MV-4-11 (cell line): ENCODE measurements at regions not wholly inside any gene's neighbourhood (a gene's known extent, or its start where the extent isn't known, plus 50 kb on each side); places are given as distances from the start of the nearest gene placed in this dataset.
"Not testable (repeated sequence)": the region's sequence is repeated elsewhere in the genome, so short reads cannot be mapped to it uniquely, and the experiment has no call there.

Experiments used
- DNase-seq: peaks from one replicate; lab custom pipeline; 2025; lab: John Stamatoyannopoulos, UW

GRCh38 chr7:83824214-83824613 lies 175.3 kb upstream of the SEMA3E start:
- no peak for DNase-seq

- no peak for DNase-seq
These were observed 172.9 kb upstream of the SEMA3E start for GRCh38 chr7:83821866-83822265.

- no peak for DNase-seq
These were observed 171.7 kb upstream of the SEMA3E start for GRCh38 chr7:83820641-83821040.

GRCh38 chr7:83819911-83820310 lies 171.0 kb upstream of the SEMA3E start:
- DNase-seq: no peak

GRCh38 chr7:83814480-83814879 lies 165.5 kb upstream of the SEMA3E start:
- DNase-seq: no peak

GRCh38 chr7:83812563-83812962 lies 163.6 kb upstream of the SEMA3E start:
- DNase-seq: not testable (repeated sequence)

GRCh38 chr7:83808982-83809381 lies 160.0 kb upstream of the SEMA3E start:
- DNase-seq: no peak

GRCh38 chr7:83807774-83808173 lies 158.8 kb upstream of the SEMA3E start:
- DNase-seq: no peak

- no peak for DNase-seq
These were observed 157.6 kb upstream of the SEMA3E start for GRCh38 chr7:83806538-83806937.

GRCh38 chr7:83799333-83799732 lies 150.4 kb upstream of the SEMA3E start:
- no peak for DNase-seq

GRCh38 chr7:83798489-83798888 lies 149.6 kb upstream of the SEMA3E start:
- DNase-seq: no peak

- DNase-seq: no peak
These were observed 147.8 kb upstream of the SEMA3E start for GRCh38 chr7:83796760-83797159.

- no peak for DNase-seq
These were observed 145.9 kb upstream of the SEMA3E start for GRCh38 chr7:83794829-83795228.

GRCh38 chr7:83793558-83793957 lies 144.6 kb upstream of the SEMA3E start:
- DNase-seq: no peak

GRCh38 chr7:83791737-83792136 lies 142.8 kb upstream of the SEMA3E start:
- no peak for DNase-seq

- DNase-seq: no peak
These were observed 137.9 kb upstream of the SEMA3E start for GRCh38 chr7:83786858-83787257.

- no peak for DNase-seq
These were observed 133.7 kb upstream of the SEMA3E start for GRCh38 chr7:83782628-83783027.

GRCh38 chr7:83778073-83778443 lies 129.1 kb upstream of the SEMA3E start:
- DNase-seq: no peak

- DNase-seq: no peak
These were observed 128.6 kb upstream of the SEMA3E start for GRCh38 chr7:83777406-83778072.

GRCh38 chr7:83769407-83769806 lies 120.5 kb upstream of the SEMA3E start:
- no peak for DNase-seq

- DNase-seq: no peak
These were observed 102.3 kb upstream of the SEMA3E start for GRCh38 chr7:83751217-83751616.

- no peak for DNase-seq
These were observed 100.6 kb upstream of the SEMA3E start for GRCh38 chr7:83749495-83749894.

GRCh38 chr7:83739527-83739926 lies 90.6 kb upstream of the SEMA3E start:
- DNase-seq: no peak

- no peak for DNase-seq
These were observed 89.4 kb upstream of the SEMA3E start for GRCh38 chr7:83738291-83738835.
